Midbrain (tissue), 1 donor: ENCODE measurements at regions not wholly inside any gene's neighbourhood (a gene's known extent, or its start where the extent isn't known, plus 50 kb on each side); places are given as distances from the start of the nearest gene placed in this dataset.

Experiments
- DNase-seq: peaks from one replicate; lab custom pipeline; 2025; lab: John Stamatoyannopoulos, UW

DNA sequence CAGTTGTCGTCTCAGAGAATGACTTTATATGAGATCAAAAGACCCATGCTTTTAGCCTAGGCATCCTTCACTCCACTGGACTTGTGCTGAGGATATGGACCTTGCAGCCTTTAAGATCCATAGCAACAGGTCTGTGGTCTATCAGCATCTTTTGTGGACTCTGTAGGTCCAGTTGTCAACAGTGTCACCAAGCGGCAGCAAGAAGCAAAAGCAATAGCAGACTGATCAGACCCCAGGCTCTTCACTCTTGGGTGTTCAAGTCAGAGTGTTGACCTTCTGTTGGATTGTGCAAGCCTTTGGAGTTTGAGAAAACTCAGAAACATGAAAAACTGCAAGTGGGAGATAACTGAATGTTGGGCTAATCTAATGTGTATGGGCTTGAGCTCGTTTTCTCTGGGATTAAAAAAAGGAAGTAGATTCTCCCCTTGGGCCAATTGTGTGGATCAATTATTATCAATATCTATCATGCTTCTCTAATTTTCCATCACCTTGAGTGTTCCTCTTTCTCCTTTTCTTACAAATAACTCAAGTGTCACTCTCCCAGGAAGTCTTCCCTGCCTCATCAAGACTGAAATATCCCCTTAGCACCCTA lies 144.2 kb downstream of the LYPLAL1 start:
- DNase-seq, result no peak

DNA sequence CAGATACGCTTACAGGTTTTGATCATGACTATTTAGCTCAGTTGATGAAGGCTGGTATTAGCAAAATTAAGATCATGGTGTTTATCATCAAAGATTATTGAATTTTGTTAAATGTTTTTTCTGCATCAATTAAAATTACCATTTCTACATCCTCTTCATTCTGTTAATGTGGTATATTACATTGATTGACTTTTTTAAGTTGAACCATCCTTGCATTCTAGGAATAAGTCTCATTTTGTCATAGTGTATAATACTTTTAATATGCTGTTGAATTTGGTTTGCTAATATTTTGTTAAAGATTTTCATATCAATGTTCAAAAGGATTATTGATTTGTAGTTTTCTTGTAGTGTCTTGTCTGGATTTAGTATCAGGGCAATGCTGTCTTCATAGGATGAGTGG lies 142.4 kb downstream of the LYPLAL1 start:
- DNase-seq, result no peak

DNA sequence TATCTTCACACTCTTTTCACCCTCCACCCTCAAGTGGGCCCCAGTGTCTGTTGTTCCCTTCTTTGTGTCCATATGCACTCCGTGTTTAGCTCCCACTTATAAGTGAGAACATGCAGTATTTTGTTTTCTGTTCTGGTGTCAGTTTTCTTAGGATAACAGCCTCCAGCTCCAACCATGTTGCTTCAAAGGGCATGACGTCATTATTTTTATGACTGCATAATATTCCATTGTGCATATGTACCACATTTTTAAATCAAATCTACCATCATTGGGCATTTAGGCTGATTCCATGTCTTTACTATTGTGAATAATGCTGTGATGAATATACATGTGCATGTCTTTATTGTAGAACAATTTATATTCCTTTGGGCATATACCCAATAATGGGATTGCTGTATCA lies 140.3 kb downstream of the LYPLAL1 start:
- no peak for DNase-seq

GRCh38 chr1:219312967-219313366 lies 139.3 kb downstream of the LYPLAL1 start:
- no peak for DNase-seq

GRCh38 chr1:219310181-219310728 lies 136.6 kb downstream of the LYPLAL1 start:
- DNase-seq, result no peak

- DNase-seq, result no peak
Measured at GRCh38 chr1:219308367-219308766, 134.7 kb downstream of the LYPLAL1 start.

GRCh38 chr1:219304227-219305226 lies 130.8 kb downstream of the LYPLAL1 start:
- no peak for DNase-seq

GRCh38 chr1:219302697-219303096 lies 129.0 kb downstream of the LYPLAL1 start:
- no peak for DNase-seq

GRCh38 chr1:219299420-219299819 lies 125.7 kb downstream of the LYPLAL1 start:
- no peak for DNase-seq

DNA sequence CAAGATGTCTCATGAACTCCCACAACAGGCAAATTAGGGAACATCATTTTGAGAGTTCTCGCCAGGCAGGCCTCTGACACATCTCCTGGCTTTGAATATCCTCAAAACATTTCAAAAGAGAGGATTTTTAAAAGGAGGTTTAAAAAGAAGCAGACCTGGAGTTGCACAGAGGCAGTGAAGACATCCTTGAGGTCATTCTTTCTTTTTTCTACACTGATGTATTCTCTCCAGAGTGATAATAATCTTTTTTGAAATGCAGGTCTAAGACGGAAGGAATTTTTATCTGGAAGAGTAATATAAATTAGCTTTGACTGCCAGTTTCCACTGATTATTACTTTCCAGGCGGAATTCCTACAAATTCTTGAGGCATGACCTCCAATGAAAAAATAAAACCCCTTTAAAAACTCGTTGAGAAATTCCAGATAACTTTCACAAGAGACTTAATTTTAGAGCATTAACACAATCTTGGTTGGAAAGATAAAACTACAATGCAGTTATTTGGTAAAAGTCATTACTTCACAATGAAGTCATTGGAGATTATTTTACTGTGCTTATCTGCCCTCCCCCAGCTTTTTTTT lies 125.0 kb downstream of the LYPLAL1 start:
- no peak for DNase-seq

- no peak for DNase-seq
Measured at GRCh38 chr1:219296430-219297355, 123.0 kb downstream of the LYPLAL1 start.

- no peak for DNase-seq
Measured at GRCh38 chr1:219294251-219294650, 120.6 kb downstream of the LYPLAL1 start.

DNA sequence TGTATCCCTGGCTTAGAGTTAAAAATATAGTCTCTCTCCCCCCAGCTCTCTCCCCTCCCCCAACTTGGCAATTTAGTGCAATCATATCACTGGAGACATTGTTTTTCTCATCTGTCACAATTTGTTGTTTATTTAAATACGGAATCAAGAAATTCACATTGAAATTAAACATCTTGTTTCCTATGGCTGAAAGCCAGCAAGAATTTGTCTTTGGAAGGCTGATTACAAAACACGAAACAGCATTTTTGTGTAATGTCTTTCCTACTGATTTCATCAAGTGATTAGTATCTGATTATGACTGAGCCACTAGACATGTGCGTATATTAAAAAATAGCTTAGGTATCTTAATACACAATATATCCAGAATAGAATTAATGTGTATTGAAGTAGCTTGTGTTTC lies 119.7 kb downstream of the LYPLAL1 start:
- no peak for DNase-seq

- DNase-seq, result no peak
Measured at GRCh38 chr1:219292999-219293398, 119.3 kb downstream of the LYPLAL1 start.

GRCh38 chr1:219292341-219292740 lies 118.7 kb downstream of the LYPLAL1 start:
- no peak for DNase-seq

DNA sequence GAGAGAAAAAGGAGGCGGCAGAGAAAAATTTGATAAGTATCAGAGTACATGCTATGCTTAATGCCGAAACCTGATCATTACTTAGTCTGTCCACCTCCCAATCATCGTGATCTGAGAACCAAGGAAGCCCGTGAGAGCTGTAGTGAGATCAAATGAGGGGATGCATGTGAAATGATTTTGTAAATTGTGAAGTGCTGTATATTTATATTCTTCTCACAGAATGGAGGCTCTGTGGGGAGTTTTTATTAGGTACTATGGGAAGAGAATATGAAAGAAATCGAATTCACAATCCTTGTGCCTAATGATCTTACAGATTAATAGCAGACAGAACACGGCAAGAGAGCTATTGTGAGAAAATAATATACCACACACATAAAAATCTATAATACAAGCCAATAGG lies 115.5 kb downstream of the LYPLAL1 start:
- DNase-seq, result no peak

- DNase-seq, result no peak
Measured at GRCh38 chr1:219283541-219283940, 109.9 kb downstream of the LYPLAL1 start.

GRCh38 chr1:219281831-219282230 lies 108.2 kb downstream of the LYPLAL1 start:
- no peak for DNase-seq

- DNase-seq, result no peak
Measured at GRCh38 chr1:219279017-219279770, 105.5 kb downstream of the LYPLAL1 start.

DNA sequence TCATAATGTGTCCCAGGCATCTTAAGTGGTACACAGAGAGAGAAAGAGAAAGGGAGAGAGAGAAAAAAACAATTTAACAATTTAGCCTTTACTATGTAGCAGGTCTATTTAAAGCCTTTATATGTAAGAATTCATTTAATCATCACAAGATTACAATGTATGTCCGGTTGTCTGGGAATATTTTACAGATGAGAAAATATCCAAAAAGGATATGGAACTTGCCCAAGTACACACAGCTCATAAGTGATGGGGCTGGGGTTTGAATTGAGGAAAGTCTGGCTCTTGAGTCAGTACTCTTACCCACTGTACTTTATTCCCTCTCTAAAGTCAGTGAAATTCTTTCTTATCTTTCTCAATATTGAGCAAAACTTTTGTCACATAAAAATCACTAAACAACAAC lies 104.6 kb downstream of the LYPLAL1 start:
- no peak for DNase-seq
